ENCODE measurements at regions not wholly inside any gene's neighbourhood (a gene's known extent, or its start where the extent isn't known, plus 50 kb on each side); places are given as distances from the start of the nearest gene placed in this dataset.

DNA sequence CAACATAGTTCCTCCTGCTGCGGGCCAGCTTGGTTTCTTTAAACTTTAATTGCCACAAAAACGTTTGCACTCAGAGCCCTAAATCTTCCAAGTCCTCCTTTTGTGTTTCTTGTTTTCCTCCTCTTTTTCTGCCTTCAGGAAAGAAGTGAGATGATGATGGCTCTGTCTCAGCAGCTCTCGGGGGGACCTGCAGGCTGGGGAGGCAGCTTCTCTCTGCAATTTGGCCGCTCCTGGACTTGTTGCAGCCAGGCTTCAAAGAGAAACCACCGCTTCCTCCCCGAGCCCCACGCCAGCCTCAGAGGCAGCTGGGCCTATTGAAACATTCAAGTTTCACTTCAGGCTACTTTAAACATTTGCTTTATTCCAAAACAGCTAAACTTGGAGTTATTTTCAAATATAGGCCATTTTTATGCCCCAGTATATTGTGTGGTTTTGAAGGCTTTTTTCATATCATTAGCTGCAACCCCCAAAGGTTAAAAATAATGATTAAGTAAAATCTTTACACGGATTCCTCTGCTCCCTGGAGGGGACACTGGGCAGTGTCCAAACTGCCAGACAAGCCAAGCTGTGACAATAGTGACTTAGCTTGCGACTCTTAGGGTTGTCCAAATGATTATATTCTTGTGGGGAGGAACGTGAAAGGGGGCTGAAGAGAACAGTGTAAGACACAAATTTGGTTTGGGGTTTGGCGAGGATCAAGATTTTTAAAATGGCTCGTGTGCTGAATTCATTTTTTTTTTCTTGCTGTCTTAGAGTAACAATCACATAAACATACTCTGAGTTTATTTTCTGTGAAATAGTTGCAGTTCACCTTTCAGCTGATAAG lies 330.8 kb downstream of the DLEU7 start:
- H3K9me3 Mint-ChIP-seq (ENCODE audit: low read depth), result peaks cover 2% of the 10 kb centered on the region
- H3K36me3 Mint-ChIP-seq (ENCODE audit: low read depth), result no peaks in the 10 kb centered on the region
- peak; percentile 63 for DNase-seq
- intact Hi-C loops (cut with DNase I, micrococcal nuclease), result no loop called here
- H3K4me3 Mint-ChIP-seq, result no peak overlapping the region
- ATAC-seq, result peak; percentile 64
- no peak overlapping the region for H3K27ac Mint-ChIP-seq
- no peaks in the 10 kb centered on the region for H3K27me3 Mint-ChIP-seq
- POLR2A ChIA-PET, result no interaction called here
- H3K4me1 Mint-ChIP-seq, result no peaks in the 10 kb centered on the region
- CTCF ChIA-PET, result interaction anchor here (0.5 to 0.9 kb wide), 4 partner anchors 27 to 577 kb away, joined by 3 to 5 read pairs (median 3); partner anchors contain the start of gene SPRYD7

DNA sequence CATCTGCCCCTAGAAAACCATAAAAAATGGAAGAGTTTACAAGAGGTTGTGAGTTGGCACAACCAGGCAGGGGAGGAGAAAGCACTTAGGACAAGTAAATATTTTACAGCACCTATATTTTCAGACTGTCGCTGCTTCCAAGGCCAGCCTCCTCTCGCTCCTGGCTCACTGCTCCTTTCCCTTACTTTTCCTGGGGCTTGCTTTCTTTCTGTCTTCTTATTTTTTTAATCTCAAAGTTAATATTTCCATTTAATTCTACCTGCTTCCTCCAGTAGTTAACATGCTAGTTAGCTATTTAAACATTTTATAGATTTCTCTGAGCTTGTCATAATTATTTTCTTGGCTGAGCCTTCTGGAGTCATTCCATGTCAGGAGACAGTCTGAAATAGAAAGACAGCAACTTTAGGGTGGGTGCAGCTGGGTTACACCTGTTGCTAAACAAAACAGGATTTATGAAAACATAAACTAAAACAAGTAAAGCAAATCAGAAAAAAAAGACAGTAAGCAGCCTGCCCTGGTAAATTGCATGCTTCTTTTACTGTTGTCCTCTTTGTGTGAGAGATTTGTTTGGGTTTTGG lies 330.1 kb downstream of the DLEU7 start:
- no peaks in the 10 kb centered on the region for H3K27me3 Mint-ChIP-seq
- ChIA-PET POLR2A (no interaction called here), CTCF (interaction anchor here (0.9 kb wide), 1 partner anchor 287 kb away, joined by 5 read pairs; no protein-coding TSS in a partner anchor)
- no peak for ATAC-seq
- no peaks in the 10 kb centered on the region for H3K4me1 Mint-ChIP-seq
- H3K4me3 Mint-ChIP-seq, result no peak overlapping the region
- H3K9me3 Mint-ChIP-seq (ENCODE audit: low read depth), result peaks cover 2% of the 10 kb centered on the region
- no peak overlapping the region for H3K27ac Mint-ChIP-seq
- intact Hi-C loops (cut with DNase I, micrococcal nuclease), result no loop called here
- no peaks in the 10 kb centered on the region for H3K36me3 Mint-ChIP-seq (ENCODE audit: low read depth)
- DNase-seq, result no peak

DNA sequence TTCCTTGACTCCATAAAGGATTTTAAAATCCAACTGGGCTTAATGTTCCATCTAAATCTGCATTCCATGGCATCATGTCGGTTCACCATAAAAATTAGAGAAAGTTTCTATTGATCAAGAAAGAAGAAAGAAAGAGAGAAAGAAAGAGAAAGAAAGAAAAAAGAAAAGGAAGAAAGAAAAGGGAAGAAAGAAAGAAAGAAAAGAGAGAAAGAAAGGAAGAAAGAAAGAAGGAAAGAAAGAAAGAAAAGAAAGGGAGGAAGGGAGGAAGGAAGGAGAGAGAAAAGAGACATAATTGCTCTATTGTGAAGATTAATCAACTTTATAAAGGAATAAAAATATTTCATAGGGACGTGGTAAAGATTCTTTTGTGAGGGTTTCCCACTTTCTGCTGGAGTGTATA lies 329.2 kb downstream of the DLEU7 start:
- POLR2A ChIA-PET, result no interaction called here

DNA sequence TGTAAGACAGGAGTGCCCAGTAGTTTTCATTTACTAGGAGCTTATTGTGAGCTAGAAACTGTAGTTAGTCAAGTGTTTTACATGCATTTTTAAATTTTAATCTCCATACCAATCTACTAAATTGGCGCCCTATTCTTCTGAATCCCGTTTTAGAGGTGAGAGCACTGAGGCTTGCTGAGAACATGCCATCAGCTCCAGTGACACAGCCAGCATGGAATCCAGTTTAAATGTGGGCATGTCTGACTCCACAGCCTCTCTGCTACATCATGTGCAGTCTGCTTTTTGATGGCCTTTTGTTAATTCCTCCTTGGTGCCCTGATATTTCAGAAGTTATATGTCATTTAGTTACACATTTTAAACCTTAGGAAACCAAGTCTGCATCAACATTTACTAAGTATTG lies 325.4 kb downstream of the DLEU7 start:
- Mint-ChIP-seq H3K4me3 (no peak overlapping the region), H3K4me1 (no peaks in the 10 kb centered on the region), H3K9me3 (ENCODE audit: low read depth) (no peaks in the 10 kb centered on the region), H3K27me3 (peaks cover 2% of the 10 kb centered on the region), H3K36me3 (ENCODE audit: low read depth) (no peaks in the 10 kb centered on the region), H3K27ac (no peak overlapping the region)
- intact Hi-C loops (cut with DNase I, micrococcal nuclease), result no loop called here
- no peak for ATAC-seq
- POLR2A ChIA-PET, result no interaction called here
- CTCF ChIA-PET, result interaction anchor here (0.7 to 1.1 kb wide), 2 partner anchors 13 to 394 kb away, joined by 3 read pairs; no protein-coding TSS in a partner anchor
- no peak for DNase-seq

More for the DNA sequence above, 329.2 kb downstream of the DLEU7 start:
- no peaks in the 10 kb centered on the region for H3K36me3 Mint-ChIP-seq (ENCODE audit: low read depth)
- H3K27ac Mint-ChIP-seq, result no peak overlapping the region
- ATAC-seq, result no peak
- peaks cover 2% of the 10 kb centered on the region for H3K9me3 Mint-ChIP-seq (ENCODE audit: low read depth)
- no peaks in the 10 kb centered on the region for H3K4me1 Mint-ChIP-seq
- DNase-seq, result no peak
- CTCF ChIA-PET, result interaction anchor here (1.2 kb wide), 1 partner anchor 538 kb away, joined by 3 read pairs; no protein-coding TSS in a partner anchor
- no peak overlapping the region for H3K4me3 Mint-ChIP-seq
- H3K27me3 Mint-ChIP-seq, result no peaks in the 10 kb centered on the region
- intact Hi-C loops (cut with DNase I, micrococcal nuclease), result no loop called here

DNA sequence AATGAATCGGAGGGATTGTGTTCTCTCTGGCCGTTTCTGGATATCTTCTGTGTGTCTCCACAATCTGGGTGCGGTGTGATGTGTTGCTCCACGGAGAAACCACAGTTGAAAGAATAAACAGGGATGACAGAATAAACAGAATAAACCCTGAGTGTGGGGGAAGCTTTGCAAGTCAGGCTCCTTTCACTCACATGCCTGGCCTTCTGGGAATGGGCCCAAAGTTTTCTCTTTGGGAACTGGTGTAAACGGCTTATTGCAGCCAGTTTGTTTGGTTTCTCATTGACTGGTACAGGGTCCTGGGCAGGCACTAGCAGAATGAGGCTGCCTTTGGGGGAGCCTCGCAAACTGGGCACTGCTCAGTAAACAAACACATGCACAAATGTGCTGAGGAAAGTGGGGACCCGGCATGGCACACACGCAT lies 324.7 kb downstream of the DLEU7 start:
- ATAC-seq (no peak), DNase-seq (no peak)
- intact Hi-C loops (cut with DNase I, micrococcal nuclease), result no loop called here
- Mint-ChIP-seq H3K4me1 (no peaks in the 10 kb centered on the region), H3K36me3 (ENCODE audit: low read depth) (no peaks in the 10 kb centered on the region), H3K9me3 (ENCODE audit: low read depth) (no peaks in the 10 kb centered on the region), H3K4me3 (no peak overlapping the region), H3K27ac (no peak overlapping the region), H3K27me3 (peaks cover 2% of the 10 kb centered on the region)
- CTCF ChIA-PET, result interaction anchor here (0.6 to 1.1 kb wide), 3 partner anchors 12 to 280 kb away, joined by 3 to 4 read pairs (median 3); no protein-coding TSS in a partner anchor
- POLR2A ChIA-PET, result interaction anchor here (0.6 kb wide), 1 partner anchor 69 kb away, joined by 4 read pairs; no protein-coding TSS in a partner anchor

GRCh38 chr13:50519866-50520265 lies 323.6 kb downstream of the DLEU7 start:
- Mint-ChIP-seq H3K4me3 (no peak overlapping the region), H3K27ac (no peak overlapping the region), H3K9me3 (ENCODE audit: low read depth) (no peaks in the 10 kb centered on the region), H3K27me3 (peaks cover 2% of the 10 kb centered on the region), H3K36me3 (ENCODE audit: low read depth) (no peaks in the 10 kb centered on the region), H3K4me1 (no peaks in the 10 kb centered on the region)
- ATAC-seq (no peak), DNase-seq (no peak)
- ChIA-PET CTCF (no interaction called here), POLR2A (interaction anchor here (0.7 kb wide), 1 partner anchor 313 kb away, joined by 3 read pairs; no protein-coding TSS in a partner anchor)
- intact Hi-C loops (cut with DNase I, micrococcal nuclease), result loop anchor here in 1 of 2 experiments (10.0 kb wide), 1 partner anchor 285 kb away; no protein-coding TSS in a partner anchor

DNA sequence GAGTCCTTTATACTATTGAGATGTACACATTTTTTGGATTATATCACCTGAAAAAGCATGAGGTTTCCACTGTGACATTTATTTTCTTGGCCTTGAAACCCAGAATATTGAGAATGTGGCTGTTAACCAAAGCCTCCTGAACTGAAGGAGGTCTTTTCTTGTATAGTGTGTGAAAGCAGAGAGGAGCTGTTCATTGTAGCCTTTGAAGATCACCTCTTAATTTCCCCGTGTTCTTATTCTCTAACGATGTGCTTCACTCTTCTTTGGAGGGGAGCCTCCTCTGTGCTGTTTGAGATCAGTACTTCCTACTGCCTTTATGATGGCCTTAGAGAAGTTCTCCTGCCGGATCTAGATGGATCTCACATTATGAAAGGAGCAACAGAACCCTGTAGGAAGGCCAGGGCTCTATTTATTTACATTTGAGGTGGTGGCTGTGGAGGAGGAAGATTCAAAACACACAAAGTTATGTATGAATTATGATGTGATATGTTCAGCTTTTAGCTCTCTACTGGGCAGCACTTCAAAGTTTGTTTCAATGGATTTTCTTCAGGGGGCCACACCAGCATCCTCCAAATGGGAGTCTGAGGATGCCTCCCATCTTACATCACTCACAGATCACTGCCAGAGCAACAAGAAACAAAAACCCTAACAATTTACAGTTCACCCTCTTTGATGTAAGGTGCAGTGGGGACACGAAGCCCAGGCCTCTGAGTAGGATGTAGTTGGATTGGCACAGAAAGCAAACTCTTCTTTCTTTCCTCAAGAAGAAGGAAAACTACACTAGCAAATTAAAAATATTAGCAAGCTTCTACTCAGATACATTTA lies 322.3 kb downstream of the DLEU7 start:
- H3K36me3 Mint-ChIP-seq (ENCODE audit: low read depth), result no peaks in the 10 kb centered on the region
- intact Hi-C loops (cut with DNase I, micrococcal nuclease), result loop anchor here in 1 of 2 experiments (10.0 kb wide), 1 partner anchor 284 kb away; no protein-coding TSS in a partner anchor
- POLR2A ChIA-PET, result no interaction called here
- peaks cover 1% of the 10 kb centered on the region for H3K4me1 Mint-ChIP-seq
- H3K9me3 Mint-ChIP-seq (ENCODE audit: low read depth), result no peaks in the 10 kb centered on the region
- CTCF ChIA-PET, result no interaction called here
- ATAC-seq (no peak), DNase-seq (no peak)
- no peak overlapping the region for H3K4me3 Mint-ChIP-seq
- H3K27ac Mint-ChIP-seq, result no peak overlapping the region
- peaks cover 2% of the 10 kb centered on the region for H3K27me3 Mint-ChIP-seq

DNA sequence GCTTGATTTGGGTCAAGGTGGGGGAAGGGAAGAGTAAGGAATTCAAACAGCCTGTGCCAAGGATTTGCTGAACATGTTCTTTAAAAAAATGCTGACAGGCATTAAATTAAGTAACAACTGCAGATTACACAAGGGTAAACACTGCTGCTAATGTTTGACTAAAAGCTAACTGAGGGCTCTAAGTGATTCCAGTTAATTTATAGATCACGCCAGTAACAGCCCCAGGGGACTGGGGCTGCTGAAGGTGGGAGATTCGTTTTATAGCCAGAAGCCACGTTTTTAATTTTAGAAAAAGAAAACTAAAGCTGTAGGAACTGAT lies 321.7 kb downstream of the DLEU7 start:
- no peak overlapping the region for H3K4me3 Mint-ChIP-seq
- CTCF ChIA-PET, result no interaction called here
- peaks cover 6% of the 10 kb centered on the region for H3K4me1 Mint-ChIP-seq
- intact Hi-C loops (cut with DNase I, micrococcal nuclease), result loop anchor here in 1 of 2 experiments (10.0 kb wide), 1 partner anchor 283 kb away; no protein-coding TSS in a partner anchor
- DNase-seq, result no peak
- POLR2A ChIA-PET, result no interaction called here
- H3K27me3 Mint-ChIP-seq, result peaks cover 2% of the 10 kb centered on the region
- H3K36me3 Mint-ChIP-seq (ENCODE audit: low read depth), result no peaks in the 10 kb centered on the region
- no peaks in the 10 kb centered on the region for H3K9me3 Mint-ChIP-seq (ENCODE audit: low read depth)
- ATAC-seq, result no peak
- no peak overlapping the region for H3K27ac Mint-ChIP-seq

DNA sequence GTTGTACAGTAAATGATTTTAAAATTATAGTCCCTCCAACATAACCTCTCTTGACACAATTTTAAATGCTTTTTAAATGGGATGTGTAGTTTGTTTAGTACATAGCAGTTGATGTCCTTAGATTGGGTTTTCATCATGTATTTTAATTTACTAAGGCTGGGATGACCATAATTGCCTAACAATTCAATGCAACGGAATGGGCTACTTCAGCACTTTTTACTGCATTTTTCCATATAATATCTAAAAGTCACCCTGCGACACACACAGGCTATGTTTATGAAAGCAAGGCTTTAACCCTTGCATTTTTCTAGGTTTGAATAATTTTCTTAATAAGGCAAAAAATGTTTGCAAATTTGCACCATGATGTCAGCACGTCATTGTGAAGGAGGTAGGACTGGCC lies 321.0 kb downstream of the DLEU7 start:
- DNase-seq (no peak), ATAC-seq (no peak)
- Mint-ChIP-seq H3K27ac (no peak overlapping the region), H3K27me3 (peaks cover 2% of the 10 kb centered on the region), H3K9me3 (ENCODE audit: low read depth) (no peaks in the 10 kb centered on the region), H3K4me1 (peaks cover 10% of the 10 kb centered on the region), H3K4me3 (no peak overlapping the region), H3K36me3 (ENCODE audit: low read depth) (no peaks in the 10 kb centered on the region)
- intact Hi-C loops (cut with DNase I, micrococcal nuclease), result loop anchor here in 1 of 2 experiments (10.0 kb wide), 1 partner anchor 282 kb away; no protein-coding TSS in a partner anchor
- ChIA-PET POLR2A (no interaction called here), CTCF (no interaction called here)

DNA sequence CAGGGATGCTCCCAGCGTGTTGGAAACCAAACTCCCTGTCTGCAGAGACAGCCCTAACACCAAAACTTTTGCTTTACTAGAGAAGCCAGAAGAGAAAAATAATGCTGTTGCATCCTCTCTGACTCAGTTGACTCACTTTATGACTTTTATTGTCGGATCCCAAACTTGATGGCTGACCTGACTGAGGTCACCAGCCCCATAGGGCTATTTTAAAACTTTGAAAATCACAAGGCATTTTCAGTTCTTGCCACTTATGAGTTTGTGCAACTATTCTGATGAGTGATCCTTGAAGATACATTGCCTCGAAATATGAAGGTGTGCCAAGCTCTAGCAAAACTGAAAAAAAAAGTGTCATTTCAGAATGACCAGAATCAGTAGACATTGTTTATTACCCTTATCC lies 320.2 kb downstream of the DLEU7 start:
- Mint-ChIP-seq H3K27me3 (peaks cover 2% of the 10 kb centered on the region), H3K4me3 (no peak overlapping the region), H3K9me3 (ENCODE audit: low read depth) (no peaks in the 10 kb centered on the region), H3K4me1 (peaks cover 18% of the 10 kb centered on the region), H3K27ac (no peak overlapping the region), H3K36me3 (ENCODE audit: low read depth) (no peaks in the 10 kb centered on the region)
- CTCF ChIA-PET, result no interaction called here
- ATAC-seq (no peak), DNase-seq (no peak)
- intact Hi-C loops (cut with DNase I, micrococcal nuclease), result loop anchor here in 1 of 2 experiments (10.0 kb wide), 1 partner anchor 281 kb away; no protein-coding TSS in a partner anchor
- POLR2A ChIA-PET, result no interaction called here

- H3K36me3 Mint-ChIP-seq (ENCODE audit: low read depth), result no peaks in the 10 kb centered on the region
- H3K4me1 Mint-ChIP-seq, result peaks cover 28% of the 10 kb centered on the region
- DNase-seq (no peak), ATAC-seq (no peak)
- H3K4me3 Mint-ChIP-seq, result no peak overlapping the region
- CTCF ChIA-PET, result no interaction called here
- intact Hi-C loops (cut with DNase I, micrococcal nuclease), result loop anchor here in 1 of 2 experiments (10.0 kb wide), 1 partner anchor 280 kb away; no protein-coding TSS in a partner anchor
- no peak overlapping the region for H3K27ac Mint-ChIP-seq
- no peaks in the 10 kb centered on the region for H3K9me3 Mint-ChIP-seq (ENCODE audit: low read depth)
- POLR2A ChIA-PET, result no interaction called here
- H3K27me3 Mint-ChIP-seq, result peaks cover 2% of the 10 kb centered on the region
Measured at GRCh38 chr13:50524560-50524959, 318.9 kb downstream of the DLEU7 start.

Data from activated CD4-positive, alpha-beta T cell treated with anti-CD3 and anti-CD28 coated beads for 36 hours (primary cell).